ENCODE measurements at regions not wholly inside any gene's neighbourhood (a gene's known extent, or its start where the extent isn't known, plus 50 kb on each side); places are given as distances from the start of the nearest gene placed in this dataset.
A peak's percentile ranks its signal among the peaks of the same experiment; 100 is the strongest.
"Not testable (repeated sequence)": the region's sequence is repeated elsewhere in the genome, so short reads cannot be mapped to it uniquely, and the experiment has no call there.

- not testable (repeated sequence) for H3K9ac ChIP-seq (ENCODE audit: low read depth, low read length); H3K4me3 ChIP-seq (ENCODE audit: low read length); H3K9me3 ChIP-seq (ENCODE audit: insufficient read depth, low read depth, low read length); H3K27ac ChIP-seq (ENCODE audit: low read depth, low read length); H3K36me3 ChIP-seq (ENCODE audit: insufficient read depth, low read length); H3K27me3 ChIP-seq (ENCODE audit: insufficient read depth, low read length)
- peaks cover 16% of the 10 kb centered on the region for H3K4me1 ChIP-seq (ENCODE audit: insufficient read depth, low read length)
- WGBS = 36% methylated on average over 2 of the region's 3 CpGs
These were observed 231.9 kb upstream of the DUSP10 start for GRCh38 chr1:221973787-221974186.

- no peaks in the 10 kb centered on the region for H3K36me3 ChIP-seq (ENCODE audit: insufficient read depth, low read length)
- no peaks in the 10 kb centered on the region for H3K27me3 ChIP-seq (ENCODE audit: insufficient read depth, low read length)
- no peaks in the 10 kb centered on the region for H3K9me3 ChIP-seq (ENCODE audit: insufficient read depth, low read depth, low read length)
- H3K4me3 ChIP-seq (ENCODE audit: low read length) = no peak overlapping the region
- H3K27ac ChIP-seq (ENCODE audit: low read depth, low read length) = peak overlapping the region; percentile 90
- 21% methylated on average over 1 of the region's 10 CpGs for WGBS
- 0 out of 2 replicates have a peak overlapping the region, but pooled peaks have one; percentile 17 for H3K9ac ChIP-seq (ENCODE audit: low read depth, low read length)
- peaks cover 15% of the 10 kb centered on the region for H3K4me1 ChIP-seq (ENCODE audit: insufficient read depth, low read length)
These were observed 230.7 kb upstream of the DUSP10 start for GRCh38 chr1:221972276-221973235.

- H3K27me3 ChIP-seq (ENCODE audit: insufficient read depth, low read length); H3K9ac ChIP-seq (ENCODE audit: low read depth, low read length); H3K27ac ChIP-seq (ENCODE audit: low read depth, low read length); H3K9me3 ChIP-seq (ENCODE audit: insufficient read depth, low read depth, low read length); H3K36me3 ChIP-seq (ENCODE audit: insufficient read depth, low read length); H3K4me3 ChIP-seq (ENCODE audit: low read length): not testable (repeated sequence)
- 41% methylated on average over 6 of the region's 8 CpGs for WGBS
- H3K4me1 ChIP-seq (ENCODE audit: insufficient read depth, low read length) = peaks cover 15% of the 10 kb centered on the region
These were observed 229.1 kb upstream of the DUSP10 start for GRCh38 chr1:221971035-221971434.

- H3K4me1 ChIP-seq (ENCODE audit: insufficient read depth, low read length) = peaks cover 22% of the 10 kb centered on the region
- H3K27me3 ChIP-seq (ENCODE audit: insufficient read depth, low read length); H3K27ac ChIP-seq (ENCODE audit: low read depth, low read length); H3K9ac ChIP-seq (ENCODE audit: low read depth, low read length); H3K36me3 ChIP-seq (ENCODE audit: insufficient read depth, low read length); H3K4me3 ChIP-seq (ENCODE audit: low read length); H3K9me3 ChIP-seq (ENCODE audit: insufficient read depth, low read depth, low read length): not testable (repeated sequence)
- 92% methylated on average over 6 of the region's 6 CpGs for WGBS
These were observed 227.5 kb upstream of the DUSP10 start for GRCh38 chr1:221969298-221969858.

GRCh38 chr1:221967538-221967937 is 225.6 kb upstream of the DUSP10 start:
- 67% methylated on average over 9 of the region's 9 CpGs for WGBS
- peaks cover 18% of the 10 kb centered on the region for H3K4me1 ChIP-seq (ENCODE audit: insufficient read depth, low read length)
- not testable (repeated sequence) for H3K4me3 ChIP-seq (ENCODE audit: low read length); H3K36me3 ChIP-seq (ENCODE audit: insufficient read depth, low read length); H3K9ac ChIP-seq (ENCODE audit: low read depth, low read length); H3K9me3 ChIP-seq (ENCODE audit: insufficient read depth, low read depth, low read length); H3K27me3 ChIP-seq (ENCODE audit: insufficient read depth, low read length); H3K27ac ChIP-seq (ENCODE audit: low read depth, low read length)

GRCh38 chr1:221966888-221967287 is 225.0 kb upstream of the DUSP10 start:
- not testable (repeated sequence) for H3K27me3 ChIP-seq (ENCODE audit: insufficient read depth, low read length); H3K27ac ChIP-seq (ENCODE audit: low read depth, low read length); H3K9me3 ChIP-seq (ENCODE audit: insufficient read depth, low read depth, low read length); H3K9ac ChIP-seq (ENCODE audit: low read depth, low read length); H3K4me3 ChIP-seq (ENCODE audit: low read length); H3K36me3 ChIP-seq (ENCODE audit: insufficient read depth, low read length)
- 82% methylated on average over 7 of the region's 7 CpGs for WGBS
- peaks cover 16% of the 10 kb centered on the region for H3K4me1 ChIP-seq (ENCODE audit: insufficient read depth, low read length)

- not testable (repeated sequence) for H3K36me3 ChIP-seq (ENCODE audit: insufficient read depth, low read length); H3K27me3 ChIP-seq (ENCODE audit: insufficient read depth, low read length); H3K27ac ChIP-seq (ENCODE audit: low read depth, low read length); H3K4me3 ChIP-seq (ENCODE audit: low read length); H3K9ac ChIP-seq (ENCODE audit: low read depth, low read length); H3K9me3 ChIP-seq (ENCODE audit: insufficient read depth, low read depth, low read length)
- H3K4me1 ChIP-seq (ENCODE audit: insufficient read depth, low read length) = peaks cover 13% of the 10 kb centered on the region
- 51% methylated on average over 6 of the region's 6 CpGs for WGBS
These were observed 224.0 kb upstream of the DUSP10 start for GRCh38 chr1:221965891-221966290.

DNA sequence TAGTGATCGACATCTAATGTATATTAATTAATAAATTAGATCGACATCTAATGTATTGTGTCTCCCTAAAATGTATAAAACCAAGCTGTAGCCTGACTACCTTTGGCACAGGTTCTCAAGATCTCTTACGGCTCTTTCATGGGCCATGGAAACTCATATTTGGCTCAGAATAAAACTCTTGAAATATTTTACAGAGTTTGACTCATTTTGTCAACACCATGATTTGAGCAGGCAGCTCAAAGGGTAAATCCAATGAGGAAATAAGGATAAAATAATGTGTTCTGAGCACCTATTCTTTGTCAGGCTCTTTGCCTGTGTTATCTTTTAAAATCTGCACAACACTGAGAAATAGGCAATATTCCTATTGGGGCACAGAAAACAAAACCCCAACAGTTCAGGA is 223.4 kb upstream of the DUSP10 start:
- Histone ChIP-seq H3K9ac (ENCODE audit: low read depth, low read length) (no peak overlapping the region), H3K4me1 (ENCODE audit: insufficient read depth, low read length) (peaks cover 13% of the 10 kb centered on the region), H3K27ac (ENCODE audit: low read depth, low read length) (no peak overlapping the region), H3K4me3 (ENCODE audit: low read length) (no peak overlapping the region), H3K27me3 (ENCODE audit: insufficient read depth, low read length) (no peaks in the 10 kb centered on the region), H3K36me3 (ENCODE audit: insufficient read depth, low read length) (no peaks in the 10 kb centered on the region), H3K9me3 (ENCODE audit: insufficient read depth, low read depth, low read length) (no peaks in the 10 kb centered on the region)
- WGBS = 89% methylated on average over 1 of the region's 3 CpGs

DNA sequence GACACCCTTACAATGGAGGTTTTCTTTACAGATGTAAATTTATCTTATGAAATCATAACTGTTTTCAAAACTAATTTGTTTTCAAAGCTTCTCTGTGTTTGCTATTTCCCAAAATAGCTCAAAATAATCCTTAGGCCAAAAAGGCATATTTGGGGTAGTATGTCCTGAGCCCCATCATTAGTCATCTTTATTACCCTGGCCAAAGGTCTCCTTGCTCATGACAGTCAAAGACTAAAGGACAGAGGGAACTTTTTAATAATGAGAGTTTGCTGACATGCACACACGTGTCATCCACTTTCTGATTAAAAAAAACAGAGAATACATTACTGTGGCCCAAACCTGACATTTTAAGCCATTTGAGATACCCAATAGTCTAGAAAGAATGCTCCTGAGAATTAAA is 221.9 kb upstream of the DUSP10 start:
- no peaks in the 10 kb centered on the region for H3K9me3 ChIP-seq (ENCODE audit: insufficient read depth, low read depth, low read length)
- peaks cover 13% of the 10 kb centered on the region for H3K4me1 ChIP-seq (ENCODE audit: insufficient read depth, low read length)
- no peak overlapping the region for H3K9ac ChIP-seq (ENCODE audit: low read depth, low read length)
- no peak overlapping the region for H3K4me3 ChIP-seq (ENCODE audit: low read length)
- WGBS = 100% methylated on average over 1 of the region's 1 CpG
- H3K36me3 ChIP-seq (ENCODE audit: insufficient read depth, low read length) = no peaks in the 10 kb centered on the region
- H3K27ac ChIP-seq (ENCODE audit: low read depth, low read length) = no peak overlapping the region
- H3K27me3 ChIP-seq (ENCODE audit: insufficient read depth, low read length) = no peaks in the 10 kb centered on the region

- H3K9ac ChIP-seq (ENCODE audit: low read depth, low read length) = no peak overlapping the region
- H3K4me1 ChIP-seq (ENCODE audit: insufficient read depth, low read length) = peaks cover 13% of the 10 kb centered on the region
- 91% methylated on average over 4 of the region's 4 CpGs for WGBS
- H3K27me3 ChIP-seq (ENCODE audit: insufficient read depth, low read length) = no peaks in the 10 kb centered on the region
- no peak overlapping the region for H3K27ac ChIP-seq (ENCODE audit: low read depth, low read length)
- H3K36me3 ChIP-seq (ENCODE audit: insufficient read depth, low read length) = no peaks in the 10 kb centered on the region
- no peaks in the 10 kb centered on the region for H3K9me3 ChIP-seq (ENCODE audit: insufficient read depth, low read depth, low read length)
- no peak overlapping the region for H3K4me3 ChIP-seq (ENCODE audit: low read length)
These were observed 220.5 kb upstream of the DUSP10 start for GRCh38 chr1:221962385-221962784.

- no peaks in the 10 kb centered on the region for H3K27me3 ChIP-seq (ENCODE audit: insufficient read depth, low read length)
- H3K4me1 ChIP-seq (ENCODE audit: insufficient read depth, low read length) = peaks cover 13% of the 10 kb centered on the region
- no peak overlapping the region for H3K9ac ChIP-seq (ENCODE audit: low read depth, low read length)
- 0 out of 2 replicates have a peak overlapping the region, but pooled peaks have one; percentile 24 for H3K27ac ChIP-seq (ENCODE audit: low read depth, low read length)
- no peaks in the 10 kb centered on the region for H3K36me3 ChIP-seq (ENCODE audit: insufficient read depth, low read length)
- no peaks in the 10 kb centered on the region for H3K9me3 ChIP-seq (ENCODE audit: insufficient read depth, low read depth, low read length)
- no peak overlapping the region for H3K4me3 ChIP-seq (ENCODE audit: low read length)
- 78% methylated on average over 4 of the region's 5 CpGs for WGBS
These were observed 219.8 kb upstream of the DUSP10 start for GRCh38 chr1:221961532-221962292.
